HAP-1 (cell line): ENCODE measurements at regions not wholly inside any gene's neighbourhood (a gene's known extent, or its start where the extent isn't known, plus 50 kb on each side); places are given as distances from the start of the nearest gene placed in this dataset.

Experiments used
- DNase-seq, 2 experiments: peaks; one replicate each; pipeline ENCODE4 v3.0.0-alpha.2; 2016 to 2020; ENCODE audit warnings: low spot score in 2 of 2
- H3K27me3 ChIP-seq: fragments of 250-450 bp; sonication (Bioruptor Pico); 2 replicates; pipeline ENCODE4 v1.5.1; 2020; ENCODE audit warnings: low read depth, mild to moderate bottlenecking, moderate library complexity
- H3K36me3 ChIP-seq: fragments of 250-450 bp; sonication (Bioruptor Pico); replicated peaks from 2 replicates; pipeline ENCODE4 v1.5.1; 2020; ENCODE audit warnings: mild to moderate bottlenecking
- H3K4me1 ChIP-seq: fragments of 250-450 bp; sonication (Bioruptor Pico); 2 replicates; pipeline ENCODE4 v1.5.1; 2020; ENCODE audit warnings: mild to moderate bottlenecking
- H3K4me3 ChIP-seq: fragments of 250-450 bp; sonication (Bioruptor Pico); 2 replicates; pipeline ENCODE4 v1.5.1; 2020; ENCODE audit warnings: mild to moderate bottlenecking, moderate library complexity
- H3K9me3 ChIP-seq: fragments of 250-450 bp; sonication (Bioruptor Pico); 2 replicates; pipeline ENCODE4 v1.5.1; 2020; ENCODE audit warnings: mild to moderate bottlenecking, moderate library complexity
- in situ Hi-C: fragments of 300-500 bp; cut with MboI; formaldehyde crosslinking; loops from 3 replicates; pipeline ENCODE4 v1.14.3; 2020; ENCODE audit warnings: low sequenced_read_pairs, inconsistent platforms, mixed read lengths

DNA sequence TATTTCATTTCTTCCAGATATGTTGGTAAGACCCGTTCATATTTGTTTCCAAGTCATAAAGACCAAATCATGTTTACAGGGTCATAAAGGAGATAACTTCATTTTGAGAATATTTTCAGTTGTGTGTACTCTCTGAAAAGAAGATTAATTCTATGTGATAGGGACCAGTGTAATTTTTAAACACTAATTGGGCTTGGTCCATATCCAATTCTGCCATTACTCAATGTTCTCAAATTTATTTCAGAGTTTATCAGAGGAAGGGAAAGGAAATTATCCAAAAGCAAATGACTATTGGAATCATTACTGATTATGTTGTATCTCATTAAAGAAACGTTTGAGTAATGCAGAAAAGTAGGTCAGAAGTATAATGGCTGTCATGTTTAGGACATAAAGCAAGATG is 126.8 kb upstream of the DCN start:
- H3K36me3 ChIP-seq: no peaks in the 10 kb centered on the region
- in situ Hi-C loops: no loop called here
- no peak for DNase-seq
- H3K9me3 ChIP-seq: no peaks in the 10 kb centered on the region
- no peaks in the 10 kb centered on the region for H3K27me3 ChIP-seq
- H3K4me3 ChIP-seq: no peak overlapping the region
- H3K4me1 ChIP-seq: no peaks in the 10 kb centered on the region

DNA sequence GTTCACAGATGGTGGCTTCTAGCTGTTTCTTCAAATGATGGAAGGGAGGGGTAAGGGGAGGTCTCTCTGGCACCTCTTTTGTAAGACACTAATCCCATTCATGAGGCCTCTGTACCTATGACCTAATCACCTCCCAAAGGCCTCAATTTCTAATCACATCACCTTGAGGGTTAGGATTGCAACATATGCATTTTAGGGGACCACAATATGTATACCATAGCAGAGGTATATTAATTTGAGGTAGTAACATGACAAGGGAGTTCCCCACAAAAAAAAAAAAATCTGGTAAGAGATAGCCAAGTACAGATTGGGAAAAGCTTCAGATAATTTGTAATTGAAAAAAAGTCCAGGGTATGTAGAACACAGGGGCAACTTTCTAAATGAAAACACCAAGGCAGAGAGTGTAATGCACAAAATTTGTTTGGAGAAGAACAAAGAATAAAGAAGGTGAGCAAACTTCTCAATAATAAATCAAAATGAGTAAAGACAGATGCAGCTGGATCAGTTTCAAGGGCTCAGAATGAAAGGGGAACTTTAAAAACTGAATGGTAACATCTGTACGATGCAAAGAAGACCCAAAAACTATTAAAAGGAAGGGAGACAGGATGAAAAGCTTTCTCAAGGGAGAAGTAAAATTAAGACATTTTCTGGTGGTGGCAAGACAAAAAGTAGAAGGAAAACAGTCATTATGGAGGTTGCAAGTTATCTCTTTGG is 125.5 kb upstream of the DCN start:
- in situ Hi-C loops: no loop called here

DNA sequence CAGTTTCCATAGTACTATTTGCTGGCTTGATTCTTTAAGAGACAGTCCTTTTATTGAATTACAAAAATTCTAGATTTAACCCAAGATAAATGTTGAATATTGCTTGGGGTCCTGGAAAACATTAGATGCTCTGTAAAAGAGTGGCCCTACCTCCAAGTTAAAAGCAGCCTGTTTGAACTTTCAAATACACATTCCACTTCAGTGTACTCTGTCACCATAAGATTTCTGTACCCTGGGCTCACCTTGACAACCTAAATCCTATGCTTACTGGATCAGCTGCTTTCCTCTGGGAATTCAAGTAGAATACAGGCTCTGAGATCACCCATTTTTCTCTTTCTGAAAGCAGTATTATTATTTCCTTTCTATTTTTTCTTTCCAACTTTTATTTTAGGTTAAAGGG is 107.7 kb upstream of the DCN start:
- no peaks in the 10 kb centered on the region for H3K36me3 ChIP-seq
- DNase-seq: no peak
- no peaks in the 10 kb centered on the region for H3K27me3 ChIP-seq
- in situ Hi-C loops: no loop called here
- no peaks in the 10 kb centered on the region for H3K4me1 ChIP-seq
- no peak overlapping the region for H3K4me3 ChIP-seq
- H3K9me3 ChIP-seq: no peaks in the 10 kb centered on the region

More for the DNA sequence above, 125.5 kb upstream of the DCN start:
- no peak for DNase-seq
- H3K27me3 ChIP-seq: no peaks in the 10 kb centered on the region
- H3K4me1 ChIP-seq: no peaks in the 10 kb centered on the region
- no peak overlapping the region for H3K4me3 ChIP-seq
- H3K36me3 ChIP-seq: no peaks in the 10 kb centered on the region
- no peaks in the 10 kb centered on the region for H3K9me3 ChIP-seq

DNA sequence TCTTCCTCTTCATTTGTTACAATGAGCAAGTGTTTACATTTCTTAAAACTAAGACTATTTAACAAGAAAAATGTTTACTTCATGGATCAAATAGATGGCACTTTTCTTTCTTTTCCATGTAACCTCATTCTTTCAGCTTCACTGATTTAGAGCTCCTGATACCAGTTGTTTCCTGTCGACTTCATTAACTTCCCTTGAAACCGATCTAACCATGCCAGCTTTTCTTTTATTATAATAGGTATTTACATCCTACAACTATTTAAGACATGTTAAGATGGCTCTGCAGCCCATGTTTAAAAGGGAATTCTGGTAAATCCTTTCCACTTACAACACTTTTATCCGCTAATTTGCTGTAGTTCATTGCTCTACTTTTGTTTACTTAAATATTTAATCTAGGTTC is 107.3 kb upstream of the DCN start:
- Histone ChIP-seq H3K4me1 (no peaks in the 10 kb centered on the region), H3K36me3 (no peaks in the 10 kb centered on the region), H3K9me3 (no peaks in the 10 kb centered on the region), H3K4me3 (no peak overlapping the region), H3K27me3 (no peaks in the 10 kb centered on the region)
- in situ Hi-C loops: no loop called here
- DNase-seq: no peak

DNA sequence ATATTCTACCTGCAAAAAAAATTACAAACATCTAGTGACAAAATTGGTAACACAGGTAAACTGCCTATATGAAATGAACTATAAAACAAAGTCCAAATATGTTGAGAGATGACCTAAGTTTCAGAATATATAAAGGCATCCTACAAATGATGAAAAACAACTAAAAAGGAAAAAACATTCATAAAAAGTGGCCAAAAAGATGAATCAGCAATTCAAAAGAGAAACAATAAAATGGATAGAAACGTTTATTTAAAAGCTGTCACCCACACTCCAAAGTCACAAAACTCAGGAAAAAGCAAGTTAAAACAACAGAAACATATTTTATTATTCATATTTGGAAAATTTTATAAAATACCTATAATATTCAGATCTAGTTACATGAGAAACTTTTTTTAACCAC is 106.5 kb upstream of the DCN start:
- Histone ChIP-seq H3K4me3 (no peak overlapping the region), H3K36me3 (no peaks in the 10 kb centered on the region), H3K4me1 (no peaks in the 10 kb centered on the region), H3K27me3 (no peaks in the 10 kb centered on the region), H3K9me3 (no peaks in the 10 kb centered on the region)
- DNase-seq: no peak
- in situ Hi-C loops: no loop called here

DNA sequence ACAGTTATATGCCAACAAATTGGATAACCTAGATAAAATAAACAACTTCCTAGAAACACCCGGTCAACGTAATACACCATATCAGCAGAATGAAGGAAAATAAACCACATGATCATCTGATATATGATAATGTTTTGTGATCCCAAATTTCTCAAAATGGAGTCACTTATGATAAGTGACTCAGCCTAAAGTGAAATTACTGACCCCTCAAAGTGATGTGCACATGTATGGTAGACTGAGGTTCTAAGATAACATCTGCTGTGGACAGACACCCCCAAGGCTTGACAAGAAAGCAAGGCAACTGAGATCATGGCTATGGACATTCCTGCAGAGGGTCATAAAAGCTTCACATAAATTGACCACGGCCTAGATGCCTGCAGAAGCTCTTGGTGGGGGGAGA is 105.1 kb upstream of the DCN start:
- Histone ChIP-seq H3K36me3 (no peaks in the 10 kb centered on the region), H3K9me3 (no peaks in the 10 kb centered on the region), H3K4me1 (no peaks in the 10 kb centered on the region), H3K27me3 (no peaks in the 10 kb centered on the region), H3K4me3 (no peak overlapping the region)
- no peak for DNase-seq
- in situ Hi-C loops: no loop called here

DNA sequence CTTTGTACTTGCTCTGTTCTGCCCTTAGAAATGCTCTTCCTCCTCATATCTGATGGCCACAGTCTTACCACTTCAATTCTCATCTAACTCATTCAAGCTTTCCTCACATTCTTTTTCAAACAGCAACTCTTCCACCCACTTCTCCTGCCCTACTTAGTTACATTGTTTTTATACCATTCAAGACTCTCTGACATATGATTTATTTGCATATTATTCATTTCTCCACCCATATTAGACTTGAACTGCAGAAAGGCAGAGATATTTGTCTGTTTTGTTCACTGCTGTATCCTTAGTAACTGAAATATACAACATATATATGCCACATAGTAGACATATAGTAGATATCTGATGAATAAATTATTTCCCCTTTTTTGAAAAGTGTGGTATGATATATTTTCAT is 95.5 kb upstream of the DCN start:
- no peaks in the 10 kb centered on the region for H3K9me3 ChIP-seq
- no peaks in the 10 kb centered on the region for H3K27me3 ChIP-seq
- in situ Hi-C loops: no loop called here
- no peaks in the 10 kb centered on the region for H3K4me1 ChIP-seq
- no peak for DNase-seq
- no peak overlapping the region for H3K4me3 ChIP-seq
- no peaks in the 10 kb centered on the region for H3K36me3 ChIP-seq

DNA sequence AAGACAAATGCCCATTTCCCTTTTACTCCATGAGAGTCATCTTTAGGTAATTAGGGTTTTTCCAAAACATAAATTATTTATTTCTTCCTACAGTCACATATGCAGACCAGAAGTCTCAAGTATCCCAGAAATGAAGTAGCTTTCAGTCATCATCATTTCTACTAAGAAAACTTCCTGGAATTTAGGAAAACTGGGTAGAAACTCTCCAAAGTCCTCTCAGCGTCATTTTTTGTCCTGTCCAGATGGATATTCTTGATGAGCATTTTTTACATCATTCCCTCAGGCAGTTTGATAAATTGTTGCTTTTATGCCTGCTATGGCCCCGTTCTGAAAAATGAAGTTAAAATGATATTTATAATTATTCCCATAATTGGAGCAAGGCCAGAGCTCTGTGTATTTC is 93.9 kb upstream of the DCN start:
- Histone ChIP-seq H3K4me1 (no peaks in the 10 kb centered on the region), H3K36me3 (no peaks in the 10 kb centered on the region), H3K9me3 (no peaks in the 10 kb centered on the region), H3K27me3 (no peaks in the 10 kb centered on the region), H3K4me3 (no peak overlapping the region)
- no peak for DNase-seq
- in situ Hi-C loops: no loop called here

DNA sequence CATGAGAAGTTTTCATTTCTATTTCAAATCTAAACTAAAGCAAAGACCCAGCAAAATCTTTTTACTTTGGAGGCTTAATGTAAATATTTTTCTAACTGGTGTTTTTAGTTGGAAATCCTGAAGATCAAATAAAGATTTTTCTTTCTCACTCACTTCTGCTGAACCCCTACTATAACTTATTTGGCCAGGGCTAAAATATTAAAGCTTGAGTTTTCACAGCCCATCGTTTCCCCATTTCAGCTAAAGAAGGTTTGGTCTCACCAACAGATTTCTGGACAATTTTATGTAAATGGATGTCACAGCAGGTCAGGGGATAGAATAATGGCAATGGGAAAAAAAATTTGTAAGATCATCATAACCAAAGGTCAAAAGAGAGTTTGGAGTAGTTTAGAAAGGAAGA is 92.7 kb upstream of the DCN start:
- H3K27me3 ChIP-seq: no peaks in the 10 kb centered on the region
- H3K9me3 ChIP-seq: no peaks in the 10 kb centered on the region
- H3K36me3 ChIP-seq: no peaks in the 10 kb centered on the region
- no peak for DNase-seq
- no peaks in the 10 kb centered on the region for H3K4me1 ChIP-seq
- no peak overlapping the region for H3K4me3 ChIP-seq
- in situ Hi-C loops: no loop called here

DNA sequence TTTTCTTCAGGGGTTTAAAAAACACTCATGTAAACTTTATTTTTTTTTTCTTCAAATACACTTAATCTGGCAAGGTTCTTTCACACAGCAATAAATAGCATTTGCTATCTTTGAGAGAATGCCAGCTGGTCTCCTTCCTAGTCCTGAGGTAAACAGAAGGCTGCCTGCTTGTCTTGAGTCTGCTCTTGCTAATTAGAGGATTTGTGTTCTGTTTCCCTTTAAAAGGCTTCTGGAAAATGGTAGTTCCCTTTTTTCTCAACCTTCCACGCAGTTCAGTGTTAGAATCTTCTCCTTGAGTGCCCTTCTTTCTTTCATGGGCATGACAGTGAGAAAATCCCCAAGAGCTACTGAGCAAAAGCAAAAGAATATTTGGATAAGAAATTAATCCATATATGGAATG is 92.3 kb upstream of the DCN start:
- no peak for DNase-seq
- Histone ChIP-seq H3K36me3 (no peaks in the 10 kb centered on the region), H3K9me3 (no peaks in the 10 kb centered on the region), H3K27me3 (no peaks in the 10 kb centered on the region), H3K4me3 (no peak overlapping the region), H3K4me1 (no peaks in the 10 kb centered on the region)
- in situ Hi-C loops: no loop called here

DNA sequence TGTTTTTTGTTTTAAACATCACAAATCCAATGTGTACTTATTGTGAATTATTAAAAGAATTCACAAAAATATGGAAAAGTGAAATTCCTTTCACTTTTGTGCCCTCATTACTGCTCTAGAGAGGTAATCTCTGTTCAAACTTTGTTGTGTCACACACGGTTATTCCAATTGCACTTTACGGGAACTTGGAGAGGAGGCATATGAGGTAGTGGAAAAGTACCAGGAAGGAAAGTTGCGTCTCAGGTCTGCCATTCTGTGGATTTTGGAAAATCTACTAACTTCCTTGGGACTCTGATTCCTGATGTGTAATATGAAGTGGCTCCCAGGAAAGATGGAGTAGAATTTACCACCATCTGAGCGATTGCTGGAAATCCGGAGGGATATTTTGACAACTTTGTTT is 90.9 kb upstream of the DCN start:
- Histone ChIP-seq H3K4me1 (no peaks in the 10 kb centered on the region), H3K36me3 (no peaks in the 10 kb centered on the region), H3K27me3 (no peaks in the 10 kb centered on the region), H3K9me3 (no peaks in the 10 kb centered on the region), H3K4me3 (no peak overlapping the region)
- in situ Hi-C loops: no loop called here
- no peak for DNase-seq

DNA sequence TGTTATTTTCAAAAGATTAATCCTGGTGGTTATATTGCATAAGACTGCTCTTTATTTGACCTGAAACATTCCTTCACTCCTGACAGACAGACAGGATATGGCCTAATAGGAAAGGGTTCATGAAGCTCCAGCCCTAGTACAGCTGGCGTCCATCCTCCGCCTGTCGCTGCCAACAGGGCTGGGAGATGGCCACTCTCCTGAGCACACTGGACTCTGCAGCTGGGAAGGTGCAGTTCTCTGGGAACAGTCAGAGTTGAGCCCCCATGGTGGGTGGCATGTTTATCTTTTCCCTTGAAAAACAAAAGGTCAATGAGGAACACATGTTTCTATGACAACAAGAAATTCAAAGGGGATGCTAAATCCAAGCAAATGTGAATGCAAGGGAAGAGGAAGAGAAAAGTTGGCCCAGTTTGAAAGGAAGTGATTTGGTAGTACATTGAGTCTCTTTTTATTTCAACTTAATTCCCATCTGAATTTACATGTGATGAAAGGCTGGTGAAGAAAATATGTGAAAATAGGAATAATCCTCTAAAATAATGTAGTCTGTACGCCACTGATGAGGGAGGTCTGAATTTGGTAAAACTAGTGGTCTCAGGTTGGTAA is 89.9 kb upstream of the DCN start:
- Histone ChIP-seq H3K4me1 (no peaks in the 10 kb centered on the region), H3K36me3 (no peaks in the 10 kb centered on the region), H3K9me3 (no peaks in the 10 kb centered on the region), H3K27me3 (no peaks in the 10 kb centered on the region), H3K4me3 (no peak overlapping the region)
- no peak for DNase-seq
- in situ Hi-C loops: no loop called here

DNA sequence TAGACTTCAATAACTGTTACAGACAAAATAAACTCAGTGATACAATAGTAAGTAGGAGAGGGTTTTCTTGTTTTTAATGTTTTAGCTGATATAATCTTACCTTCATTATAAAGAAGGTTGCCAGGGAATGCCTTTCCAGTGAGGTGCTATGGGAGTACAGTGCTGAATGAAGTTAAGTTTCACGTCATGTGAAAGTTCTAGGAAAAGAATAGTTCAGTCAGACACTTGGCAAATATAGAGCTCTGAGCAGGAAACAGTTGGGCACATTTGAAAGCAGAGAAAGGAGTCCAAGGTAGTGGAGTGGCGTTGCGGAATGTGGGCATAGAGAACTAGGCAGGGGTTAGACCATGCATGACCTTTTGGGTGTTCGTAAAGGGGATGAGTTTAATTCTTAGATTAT is 88.6 kb upstream of the DCN start:
- no peaks in the 10 kb centered on the region for H3K27me3 ChIP-seq
- in situ Hi-C loops: no loop called here
- no peaks in the 10 kb centered on the region for H3K36me3 ChIP-seq
- H3K4me3 ChIP-seq: no peak overlapping the region
- DNase-seq: no peak
- H3K4me1 ChIP-seq: no peaks in the 10 kb centered on the region
- H3K9me3 ChIP-seq: no peaks in the 10 kb centered on the region

DNA sequence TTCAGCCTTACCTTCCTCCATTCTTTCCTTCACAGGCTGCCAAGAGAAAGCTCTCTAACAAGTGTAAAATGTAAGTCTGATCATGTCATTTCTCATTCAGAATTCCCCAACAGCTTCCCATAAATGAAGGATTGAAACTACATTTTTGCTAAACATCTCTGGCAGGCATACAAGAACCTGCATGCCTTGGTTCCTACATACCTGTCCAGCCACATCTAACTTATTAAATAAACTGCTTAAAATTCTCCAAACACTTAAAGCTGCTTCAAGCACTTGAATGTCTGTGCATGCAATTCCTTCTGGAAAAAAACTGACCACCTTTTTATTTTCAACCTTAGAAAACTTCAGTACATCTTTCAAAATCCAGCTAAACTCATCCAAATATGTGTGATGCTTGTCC is 84.4 kb upstream of the DCN start:
- Histone ChIP-seq H3K27me3 (no peaks in the 10 kb centered on the region), H3K4me3 (no peak overlapping the region), H3K4me1 (no peaks in the 10 kb centered on the region), H3K36me3 (no peaks in the 10 kb centered on the region), H3K9me3 (no peaks in the 10 kb centered on the region)
- no peak for DNase-seq
- in situ Hi-C loops: no loop called here

DNA sequence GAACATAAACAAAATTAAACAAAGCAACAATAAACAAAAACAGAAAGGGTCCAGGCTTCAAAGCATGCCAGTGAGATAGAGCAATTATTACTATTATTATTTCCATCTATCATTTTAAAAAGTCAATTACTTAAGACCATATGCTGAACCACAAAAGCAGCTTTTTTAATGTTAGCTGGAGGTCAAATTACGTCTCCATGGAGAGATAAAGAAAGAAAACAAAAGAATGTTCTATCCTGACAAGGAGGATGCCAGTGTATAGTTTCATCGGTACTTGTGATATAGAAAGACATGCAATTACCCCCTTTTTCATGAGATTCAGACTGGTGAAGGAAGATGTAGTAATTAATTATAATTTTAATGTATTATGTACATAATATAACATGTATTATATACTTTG is 81.6 kb upstream of the DCN start:
- no peak for DNase-seq
- Histone ChIP-seq H3K9me3 (no peaks in the 10 kb centered on the region), H3K4me3 (no peak overlapping the region), H3K27me3 (no peaks in the 10 kb centered on the region), H3K36me3 (no peaks in the 10 kb centered on the region), H3K4me1 (no peaks in the 10 kb centered on the region)
- in situ Hi-C loops: no loop called here
